Smooth muscle cell (in vitro differentiated cells): ENCODE measurements at regions not wholly inside any gene's neighbourhood (a gene's known extent, or its start where the extent isn't known, plus 50 kb on each side); places are given as distances from the start of the nearest gene placed in this dataset.

Experiments
- DNase-seq: peaks from one replicate; lab custom pipeline; 2025; ENCODE audit not compliant: unreplicated experiment; lab: John Stamatoyannopoulos, UW
- H2AFZ ChIP-seq: fragments of 200-600 bp; sonication (generic); 2 replicates; pipeline ENCODE4 v1.6.0; 2016; ENCODE audit warnings: antibody characterized with exemption, low read depth, mild to moderate bottlenecking
- H3F3A ChIP-seq: fragments of 200-600 bp; sonication (generic); 2 replicates; pipeline ENCODE4 v1.6.0; 2017; ENCODE audit warnings: antibody characterized with exemption, low read depth
- H3K27ac ChIP-seq: fragments of 200-600 bp; sonication (generic); 2 replicates; pipeline ENCODE4 v1.5.1; 2016; ENCODE audit warnings: low read depth, mild to moderate bottlenecking
- H3K27me3 ChIP-seq: fragments of 200-600 bp; sonication (generic); 2 replicates; pipeline ENCODE4 v1.6.1; 2016; ENCODE audit warnings: low read depth, mild to moderate bottlenecking
- H3K36me3 ChIP-seq: fragments of 200-600 bp; sonication (generic); 2 replicates; pipeline ENCODE4 v1.5.1; 2016; ENCODE audit warnings: low read depth
- H3K4me1 ChIP-seq: fragments of 200-600 bp; sonication (generic); 2 replicates; pipeline ENCODE4 v1.5.1; 2016; ENCODE audit warnings: low read depth
- H3K4me2 ChIP-seq: fragments of 200-600 bp; sonication (generic); 2 replicates; pipeline ENCODE4 v1.6.0; 2016; ENCODE audit warnings: mild to moderate bottlenecking
- H3K4me3 ChIP-seq: fragments of 200-600 bp; sonication (generic); 2 replicates; pipeline ENCODE4 v1.5.1; 2016; ENCODE audit warnings: mild to moderate bottlenecking
- H3K79me2 ChIP-seq: fragments of 200-600 bp; sonication (generic); 2 replicates; pipeline ENCODE4 v1.6.0; 2016; ENCODE audit warnings: low read depth, mild to moderate bottlenecking
- H3K9ac ChIP-seq: fragments of 200-600 bp; sonication (generic); 2 replicates; pipeline ENCODE4 v1.6.0; 2016; ENCODE audit warnings: low read depth
- H3K9me3 ChIP-seq: fragments of 200-600 bp; sonication (generic); replicated peaks from 2 replicates; pipeline ENCODE4 v1.5.1; 2016; ENCODE audit warnings: low read depth
- H4K20me1 ChIP-seq: fragments of 200-600 bp; sonication (generic); 2 replicates; pipeline ENCODE4 v1.6.0; 2016; ENCODE audit warnings: low read depth
- CTCF ChIP-seq: fragments of 200-600 bp; sonication (generic); IDR thresholded peaks from 2 replicates; pipeline ENCODE4 v1.5.1; 2017; ENCODE audit warnings: borderline replicate concordance, mild to moderate bottlenecking, antibody characterized with exemption; ENCODE audit not compliant: insufficient read depth, poor library complexity, severe bottlenecking
- WGBS: methylation state at CpG from one replicate; pipeline ENCODE4 v1.1.7; 2016; ENCODE audit warnings: low lambda C conversion rate; 5-methylcytosine and 5-hydroxymethylcytosine counted together

GRCh38 chr7:12769444-12769843 lies 82.0 kb downstream of the ARL4A start:
- Histone ChIP-seq H3K79me2 (no peaks in the 10 kb centered on the region), H3K9ac (no peak overlapping the region), H3K4me1 (peaks cover 21% of the 10 kb centered on the region), H3K27me3 (no peaks in the 10 kb centered on the region), H2AFZ (no peak overlapping the region), H4K20me1 (no peaks in the 10 kb centered on the region), H3K4me2 (no peak overlapping the region), H3K4me3 (no peak overlapping the region), H3K9me3 (no peaks in the 10 kb centered on the region), H3F3A (no peaks in the 10 kb centered on the region), H3K27ac (no peak overlapping the region), H3K36me3 (no peaks in the 10 kb centered on the region)
- 66% methylated on average over 1 of the region's 1 CpG for WGBS
- TF ChIP-seq CTCF, result no peak
- DNase-seq, result no peak

- Histone ChIP-seq H3K9ac (no peak overlapping the region), H3K4me1 (peaks cover 15% of the 10 kb centered on the region), H3K36me3 (no peaks in the 10 kb centered on the region), H3F3A (no peaks in the 10 kb centered on the region), H2AFZ (peak overlapping the region; percentile 26), H3K4me3 (no peak overlapping the region), H3K27me3 (no peaks in the 10 kb centered on the region), H3K4me2 (no peak overlapping the region), H3K9me3 (no peaks in the 10 kb centered on the region), H3K27ac (no peak overlapping the region), H3K79me2 (no peaks in the 10 kb centered on the region), H4K20me1 (no peaks in the 10 kb centered on the region)
- 52% methylated on average over 3 of the region's 3 CpGs for WGBS
- no peak for TF ChIP-seq CTCF
- DNase-seq, result no peak
These were observed 83.0 kb downstream of the ARL4A start for GRCh38 chr7:12770227-12770975.

GRCh38 chr7:12771378-12771877 lies 84.0 kb downstream of the ARL4A start:
- TF ChIP-seq CTCF, result no peak
- Histone ChIP-seq H4K20me1 (no peaks in the 10 kb centered on the region), H3K27ac (no peak overlapping the region), H3K36me3 (no peaks in the 10 kb centered on the region), H3K4me3 (no peak overlapping the region), H2AFZ (peak overlapping the region; percentile 70), H3F3A (no peaks in the 10 kb centered on the region), H3K4me2 (no peak overlapping the region), H3K27me3 (no peaks in the 10 kb centered on the region), H3K79me2 (no peaks in the 10 kb centered on the region), H3K4me1 (peaks cover 15% of the 10 kb centered on the region), H3K9me3 (no peaks in the 10 kb centered on the region), H3K9ac (no peak overlapping the region)
- no peak for DNase-seq
- 52% methylated on average over 7 of the region's 7 CpGs for WGBS

- no peaks in the 10 kb centered on the region for H3F3A ChIP-seq
- WGBS, result 97% methylated on average over 4 of the region's 4 CpGs
- TF ChIP-seq CTCF, result no peak
These were observed 85.3 kb downstream of the ARL4A start for GRCh38 chr7:12772768-12773167.

More at GRCh38 chr7:12772768-12773167, 85.3 kb downstream of the ARL4A start:
- Histone ChIP-seq H3K36me3 (no peaks in the 10 kb centered on the region), H3K79me2 (no peaks in the 10 kb centered on the region), H3K27ac (no peak overlapping the region), H3K9ac (no peak overlapping the region), H2AFZ (no peak overlapping the region), H3K4me1 (peaks cover 15% of the 10 kb centered on the region), H3K27me3 (no peaks in the 10 kb centered on the region), H4K20me1 (no peaks in the 10 kb centered on the region), H3K4me3 (no peak overlapping the region), H3K9me3 (no peaks in the 10 kb centered on the region), H3K4me2 (no peak overlapping the region)
- DNase-seq, result no peak
